GM12878 (cell line): ENCODE measurements at regions not wholly inside any gene's neighbourhood (a gene's known extent, or its start where the extent isn't known, plus 50 kb on each side); places are given as distances from the start of the nearest gene placed in this dataset.

ENCODE experiments used
- BACH1 ChIP-seq: fragments of 450-650 bp; IDR thresholded peaks from 2 replicates; pipeline ENCODE4 v1.6.1; 2017; ENCODE audit warnings: mild to moderate bottlenecking, borderline replicate concordance
- CREB1 ChIP-seq: IDR thresholded peaks from 2 replicates; pipeline ENCODE4 v1.6.1; 2012; ENCODE audit warnings: low read depth, mild to moderate bottlenecking, inconsistent platforms
- CTCF ChIP-seq, 3 experiments: IDR thresholded peaks in 2 of 3; conservative IDR thresholded peaks in 1 of 3; 2 replicates each; pipeline ENCODE4 v1.5.1; 2011; ENCODE audit warnings: low read depth in 3 of 3, low read length in 3 of 3, mild to moderate bottlenecking in 3 of 3, control low read depth in 2 of 3, moderate library complexity in 2 of 3, inconsistent platforms in 1 of 3, mixed read lengths in 1 of 3; ENCODE audit not compliant: control insufficient read depth in 2 of 3, insufficient read depth in 1 of 3; ENCODE audit errors: extremely low read depth in 1 of 3
- EP300 ChIP-seq, 2 experiments: fragments of 150-350 bp in 1 of 2; IDR thresholded peaks; 2 replicates each; pipeline ENCODE4 v1.6.1; 2011 to 2012; ENCODE audit warnings: low read depth in 2 of 2, low read length in 2 of 2, borderline replicate concordance in 1 of 2, improper control_type of control experiment in 1 of 2, inconsistent platforms in 1 of 2; ENCODE audit not compliant: control insufficient read depth in 1 of 2
- MAX ChIP-seq: IDR thresholded peaks from 2 replicates; pipeline ENCODE4 v1.6.1; 2012; ENCODE audit warnings: low read depth, low read length, improper control_type of control experiment
- POLR2A ChIP-seq: IDR thresholded peaks from 2 replicates; pipeline ENCODE4 v1.6.1; 2011; ENCODE audit warnings: low read depth, mild to moderate bottlenecking, low read length
- RFX5 ChIP-seq: IDR thresholded peaks from 2 replicates; pipeline ENCODE4 v1.6.1; 2011; ENCODE audit warnings: low read depth, low read length, improper control_type of control experiment
- TF ChIP-seq, protein P1 (sequence below): IDR thresholded peaks from 2 replicates; pipeline ENCODE4 v1.6.1; 2011; ENCODE audit warnings: borderline replicate concordance, low read depth, mild to moderate bottlenecking, moderate library complexity, mixed read lengths, low read length; ENCODE audit not compliant: insufficient read depth; ENCODE audit errors: extremely low read length

- TF ChIP-seq EP300 (IDR thresholded peaks at IDR 0.05; ENCODE audit: borderline replicate concordance in 1 of 2, control insufficient read depth in 1 of 2, low read depth in 2 of 2, low read length in 2 of 2) = no peak
- TF ChIP-seq CREB1 = no peak
- TF ChIP-seq POLR2A = no peak
- no peak for TF ChIP-seq RFX5
- TF ChIP-seq, protein P1, sequence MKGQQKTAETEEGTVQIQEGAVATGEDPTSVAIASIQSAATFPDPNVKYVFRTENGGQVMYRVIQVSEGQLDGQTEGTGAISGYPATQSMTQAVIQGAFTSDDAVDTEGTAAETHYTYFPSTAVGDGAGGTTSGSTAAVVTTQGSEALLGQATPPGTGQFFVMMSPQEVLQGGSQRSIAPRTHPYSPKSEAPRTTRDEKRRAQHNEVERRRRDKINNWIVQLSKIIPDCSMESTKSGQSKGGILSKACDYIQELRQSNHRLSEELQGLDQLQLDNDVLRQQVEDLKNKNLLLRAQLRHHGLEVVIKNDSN = no peak
- TF ChIP-seq MAX = no peak
- TF ChIP-seq BACH1 = no peak
- no peak for TF ChIP-seq CTCF (IDR thresholded peaks at IDR 0.05 in 2 of 3, conservative IDR thresholded peaks at IDR 0.05 in 1 of 3; ENCODE audit: control insufficient read depth in 2 of 3, extremely low read depth in 1 of 3, insufficient read depth in 1 of 3, low read depth in 3 of 3, low read length in 3 of 3)
These were observed 101.8 kb upstream of the MAP2 start for GRCh38 chr2:209322041-209322440.
